ENCODE measurements at regions not wholly inside any gene's neighbourhood (a gene's known extent, or its start where the extent isn't known, plus 50 kb on each side); places are given as distances from the start of the nearest gene placed in this dataset.

DNA sequence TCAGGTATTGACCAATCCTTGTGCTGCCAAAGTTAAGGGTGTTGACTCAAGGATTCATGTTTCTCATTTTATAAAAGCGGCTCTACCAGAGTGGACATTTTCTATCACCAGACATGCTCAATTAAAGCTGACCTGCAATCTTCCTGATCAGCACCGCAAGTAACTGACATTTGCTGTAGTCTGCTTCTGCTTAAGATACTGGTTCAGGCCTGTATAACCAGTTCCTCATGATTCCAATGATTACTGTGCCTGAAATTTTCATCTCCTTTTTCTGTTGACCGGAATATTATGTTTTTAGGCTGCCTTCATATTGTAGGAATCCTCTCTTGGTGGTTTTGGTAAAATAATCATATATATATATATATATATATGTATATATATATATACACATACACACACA lies 160.2 kb upstream of the SPIN4 start:
- no peak for TF ChIP-seq CTCF (conservative IDR thresholded peaks at IDR 0.05; ENCODE audit: low read length)
- no peak for DNase-seq (ENCODE audit: low read depth)
- H3K4me3 ChIP-seq (ENCODE audit: low read length): no peak overlapping the region

GRCh38 chrX:63508668-63509067 lies 157.5 kb upstream of the SPIN4 start:
- DNase-seq (ENCODE audit: low read depth): no peak
- TF ChIP-seq CTCF (conservative IDR thresholded peaks at IDR 0.05; ENCODE audit: low read length): no peak
- no peak overlapping the region for H3K4me3 ChIP-seq (ENCODE audit: low read length)

DNA sequence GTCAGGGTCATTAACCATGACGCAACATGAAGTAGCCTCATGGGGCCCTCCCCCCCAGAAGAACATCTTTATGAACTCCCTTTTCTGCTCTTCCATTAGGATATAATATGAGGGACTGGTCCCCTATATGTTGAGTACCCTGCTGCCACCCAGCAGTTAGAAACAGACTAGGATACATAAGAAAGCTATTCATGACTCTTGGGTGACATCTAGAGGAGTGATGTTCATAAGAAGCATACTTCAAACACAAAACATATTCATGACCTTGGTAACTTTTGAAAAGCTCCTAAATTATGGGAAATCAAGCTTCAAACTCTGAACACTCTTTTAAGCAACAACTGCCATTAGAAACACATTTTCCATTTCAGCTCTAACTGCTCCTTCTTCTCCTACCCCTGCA lies 155.2 kb upstream of the SPIN4 start:
- DNase-seq (ENCODE audit: low read depth): peak; percentile 47
- peak; percentile 58 for TF ChIP-seq CTCF (conservative IDR thresholded peaks at IDR 0.05; ENCODE audit: low read length)
- H3K4me3 ChIP-seq (ENCODE audit: low read length): no peak overlapping the region

GRCh38 chrX:63503541-63503940 lies 152.4 kb upstream of the SPIN4 start:
- H3K4me3 ChIP-seq (ENCODE audit: low read length): no peak overlapping the region
- DNase-seq (ENCODE audit: low read depth): peak; percentile 71
- no peak for TF ChIP-seq CTCF (conservative IDR thresholded peaks at IDR 0.05; ENCODE audit: low read length)

DNA sequence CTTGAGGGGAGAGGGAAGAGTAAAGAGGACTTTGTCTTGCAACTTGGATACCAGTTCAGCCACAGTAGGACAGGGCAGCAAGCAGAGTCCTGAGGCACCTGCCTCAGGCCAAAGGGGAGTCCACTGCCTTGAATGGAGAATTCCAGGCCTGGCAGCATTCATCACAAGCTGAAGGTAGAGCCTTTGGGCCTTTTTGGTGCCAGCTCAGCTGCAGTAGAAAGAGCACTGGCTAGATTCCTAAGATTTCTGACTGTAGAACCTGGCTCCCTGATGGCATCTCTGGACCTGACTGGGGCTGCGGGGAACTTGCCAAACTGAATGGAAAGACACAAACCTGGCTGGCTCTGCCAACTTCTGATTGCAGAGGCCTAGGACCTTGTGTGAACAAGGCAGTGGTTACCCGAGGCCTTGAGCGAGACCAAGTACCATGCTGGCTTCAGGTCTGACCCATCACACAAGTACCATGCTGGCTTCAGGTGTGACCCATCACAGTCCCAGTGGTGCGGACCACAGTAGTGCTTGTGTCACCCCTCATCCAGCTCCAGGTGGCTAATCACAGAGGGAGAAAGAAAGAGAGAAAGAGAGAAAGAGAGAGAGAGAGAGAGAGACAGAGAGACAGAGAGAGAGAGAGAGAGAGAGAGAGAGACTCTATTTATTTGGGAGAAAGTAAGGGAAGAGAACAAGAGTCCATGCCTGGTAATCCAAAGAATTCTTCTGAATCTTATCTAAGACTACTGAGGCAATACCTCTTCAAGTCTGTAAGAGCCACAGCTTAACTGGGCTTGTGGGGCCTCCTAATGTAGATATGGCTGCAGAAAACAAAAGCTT lies 137.6 kb upstream of the SPIN4 start:
- H3K4me3 ChIP-seq (ENCODE audit: low read length): no peak overlapping the region
- DNase-seq (ENCODE audit: low read depth): no peak
- TF ChIP-seq CTCF (conservative IDR thresholded peaks at IDR 0.05; ENCODE audit: low read length): no peak

GRCh38 chrX:63475200-63475599 lies 124.1 kb upstream of the SPIN4 start:
- no peak for TF ChIP-seq CTCF (conservative IDR thresholded peaks at IDR 0.05; ENCODE audit: low read length)
- no peak for DNase-seq (ENCODE audit: low read depth)
- no peak overlapping the region for H3K4me3 ChIP-seq (ENCODE audit: low read length)

GRCh38 chrX:63471004-63471403 lies 119.9 kb upstream of the SPIN4 start:
- no peak for TF ChIP-seq CTCF (conservative IDR thresholded peaks at IDR 0.05; ENCODE audit: low read length)
- DNase-seq (ENCODE audit: low read depth): no peak
- H3K4me3 ChIP-seq (ENCODE audit: low read length): no peak overlapping the region
